Left lung (tissue), 4 donors: ENCODE measurements at regions not wholly inside any gene's neighbourhood (a gene's known extent, or its start where the extent isn't known, plus 50 kb on each side); places are given as distances from the start of the nearest gene placed in this dataset.

Source experiments
- ATAC-seq: fragments of 200-7000 bp; cut with Tn5 transposase; one replicate; pipeline ENCODE4 v1.9.1; 2020; ENCODE audit warnings: moderate library complexity
- DNase-seq, 4 donors: peaks; one replicate each; pipeline ENCODE4 v3.0.0-alpha.2; 2013 to 2020
- H3K27ac ChIP-seq, 2 donors: fragments of 200-600 bp; sonication (generic) in 1 of 2; one replicate each; pipeline versions ENCODE4 v1.5.0 to v1.8.0; 2020 to 2021
- H3K27me3 ChIP-seq, 2 donors: fragments of 200-600 bp; sonication (generic) in 1 of 2; one replicate each; pipeline versions ENCODE4 v1.5.0 to v1.8.0; 2020 to 2021
- H3K36me3 ChIP-seq, 2 donors: fragments of 200-600 bp; sonication (generic) in 1 of 2; one replicate each; pipeline versions ENCODE4 v1.5.0 to v1.8.0; 2020 to 2021
- H3K4me1 ChIP-seq, 2 donors: fragments of 200-600 bp; one replicate each; pipeline ENCODE4 v1.8.0; 2021
- H3K4me3 ChIP-seq, 2 donors: fragments of 200-600 bp; sonication (generic) in 1 of 2; one replicate each; pipeline versions ENCODE4 v1.5.0 to v1.8.0; 2020 to 2021; ENCODE audit warnings: mild to moderate bottlenecking in 1 of 2
- H3K9me3 ChIP-seq, 2 donors: fragments of 200-600 bp; sonication (generic) in 1 of 2; one replicate each; pipeline versions ENCODE4 v1.5.0 to v1.8.0; 2020 to 2021
- CTCF ChIP-seq, 2 donors: fragments of 200-600 bp; sonication (generic) in 1 of 2; IDR thresholded peaks; one replicate each; pipeline versions ENCODE4 v1.5.0 to v1.8.0; 2021; ENCODE audit warnings: antibody characterized with exemption in 2 of 2
- intact Hi-C, 2 donors: fragments of 100-400 bp; cut with DNase I; formaldehyde crosslinking; loops; one replicate each; pipeline versions ENCODE4 v1.11.2 to v1.14.2; 2022
- donor health status: DM: no; HTN: yes; CAD: no.
- donor health status: DM: no; HTN: no; CAD: no.

DNA sequence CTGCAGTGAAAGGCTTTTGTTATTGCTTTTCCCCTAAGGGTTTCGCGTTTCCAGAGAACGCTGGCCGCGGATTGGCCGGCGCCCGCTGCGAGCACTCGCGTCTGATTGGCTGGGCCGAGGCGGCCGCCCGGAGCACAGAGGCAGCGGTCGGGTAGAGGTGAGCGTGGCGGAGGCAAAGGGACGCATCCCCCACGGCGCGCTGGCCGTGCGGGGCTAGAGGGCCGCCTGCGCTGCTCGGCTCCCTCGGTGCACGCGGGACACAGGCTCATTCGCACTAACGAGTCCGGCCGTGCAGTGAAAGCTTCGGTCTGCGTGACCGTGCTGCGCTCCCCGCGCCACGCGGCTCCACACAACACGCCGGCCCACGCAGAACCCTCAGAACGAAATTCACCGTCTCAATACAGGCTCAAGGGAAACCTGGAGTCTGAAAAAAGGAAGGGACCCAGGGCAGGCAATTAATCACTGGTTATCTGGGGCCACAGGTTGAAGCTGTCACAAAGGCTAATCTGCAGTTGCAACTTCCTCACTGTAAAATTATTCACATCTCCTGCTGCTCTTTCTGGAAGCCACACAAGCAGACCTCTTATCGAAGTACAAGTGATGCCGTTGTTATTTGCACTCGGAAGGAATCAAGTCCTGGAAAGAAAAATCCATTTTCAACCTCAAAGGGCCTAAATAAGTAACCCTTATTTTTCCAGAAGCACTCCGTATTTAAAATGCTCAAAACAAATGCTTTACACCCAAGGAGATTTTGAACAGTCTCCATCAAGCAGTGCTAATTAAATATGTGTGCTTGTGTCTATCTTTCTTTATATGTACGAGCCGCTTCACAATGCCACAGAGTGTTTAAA, 94.6 kb downstream of the ZNF608 start:
- H3K4me1 ChIP-seq: peaks cover 39 to 70% of the 10 kb centered on the region in 2 donors
- H3K4me3 ChIP-seq: peak overlapping the region; percentile 42 to 46
- DNase-seq: peak; percentile 65 to 93 (median 87)
- H3K27me3 ChIP-seq: peaks cover 0 to 74% of the 10 kb centered on the region in 2 donors
- TF ChIP-seq CTCF (IDR thresholded peaks at IDR 0.05): no peak
- intact Hi-C loops: loop anchor here in 1 of 2 donors (5.0 kb wide), 1 partner anchor 90 kb away; no protein-coding TSS in a partner anchor
- peaks cover 0 to 16% of the 10 kb centered on the region in 2 donors for H3K36me3 ChIP-seq
- peak; percentile 84 for ATAC-seq
- H3K9me3 ChIP-seq: no peaks in the 10 kb centered on the region
- peak overlapping the region; percentile 77 to 78 for H3K27ac ChIP-seq

DNA sequence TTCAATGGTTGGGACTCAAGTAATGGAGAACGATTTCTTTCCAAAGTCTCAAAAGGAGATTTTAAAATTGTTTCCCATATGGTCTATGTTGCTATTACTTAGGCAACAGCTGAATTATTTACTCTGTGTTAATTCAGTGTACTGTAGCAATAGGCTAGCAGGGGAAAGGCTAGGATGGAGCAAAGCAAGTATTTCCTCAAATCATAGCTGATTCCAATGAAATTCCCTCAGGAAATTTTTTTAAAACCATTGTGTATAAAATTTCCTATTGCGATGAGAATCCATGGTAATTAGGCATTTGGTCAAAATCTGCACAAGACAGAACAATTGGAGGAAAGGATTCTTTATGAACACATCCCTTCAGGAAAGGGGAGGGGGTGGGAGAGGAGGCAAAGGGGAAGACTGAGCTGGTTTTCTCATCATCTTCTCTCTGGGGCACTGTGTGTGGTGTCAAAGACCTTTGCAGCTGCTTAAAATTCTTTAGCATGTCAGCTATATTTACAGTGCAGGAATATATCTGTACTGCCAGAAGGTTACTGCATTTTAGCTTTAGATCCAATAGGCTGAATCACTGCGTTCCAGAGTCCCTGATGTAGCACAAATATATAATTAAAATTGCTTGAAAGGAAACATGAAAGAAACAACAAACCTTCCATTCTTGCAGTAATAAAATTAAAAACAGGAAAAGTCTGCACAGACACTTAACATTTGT, 95.3 kb downstream of the ZNF608 start:
- DNase-seq (peak in 2 of 4 donors; percentile 71 to 75), ATAC-seq (peak; percentile 2)
- peaks cover 36 to 65% of the 10 kb centered on the region in 2 donors for H3K4me1 ChIP-seq
- intact Hi-C loops: loop anchor here in 1 of 2 donors (5.0 kb wide), 1 partner anchor 91 kb away; no protein-coding TSS in a partner anchor
- peaks cover 0 to 79% of the 10 kb centered on the region in 2 donors for H3K27me3 ChIP-seq
- peak overlapping the region; percentile 42 to 46 for H3K4me3 ChIP-seq
- no peaks in the 10 kb centered on the region for H3K9me3 ChIP-seq
- peaks cover 0 to 17% of the 10 kb centered on the region in 2 donors for H3K36me3 ChIP-seq
- H3K27ac ChIP-seq: peak overlapping the region; percentile 77 to 78
- TF ChIP-seq CTCF (IDR thresholded peaks at IDR 0.05): no peak

GRCh38 chr5:124650147-124650561, 96.3 kb downstream of the ZNF608 start:
- Histone ChIP-seq H3K9me3 (no peaks in the 10 kb centered on the region), H3K4me1 (peaks cover 34 to 56% of the 10 kb centered on the region in 2 donors), H3K4me3 (no peak overlapping the region), H3K27me3 (peaks cover 0 to 77% of the 10 kb centered on the region in 2 donors), H3K27ac (peak overlapping the region; percentile 77 to 78), H3K36me3 (peaks cover 0 to 17% of the 10 kb centered on the region in 2 donors)
- no peak for TF ChIP-seq CTCF (IDR thresholded peaks at IDR 0.05)
- peak; percentile 33 for ATAC-seq
- peak in 1 of 4 donors; percentile 39 for DNase-seq
- intact Hi-C loops: loop anchor here in 1 of 2 donors (5.0 kb wide), 1 partner anchor 92 kb away; no protein-coding TSS in a partner anchor

- ATAC-seq: peak; percentile 68
- peak overlapping the region; percentile 45 to 77 for H3K27ac ChIP-seq
- intact Hi-C loops: loop anchor here in 1 of 2 donors (5.0 kb wide), 1 partner anchor 93 kb away; no protein-coding TSS in a partner anchor
- H3K36me3 ChIP-seq: peaks cover 0 to 17% of the 10 kb centered on the region in 2 donors
- no peak overlapping the region for H3K4me3 ChIP-seq
- H3K4me1 ChIP-seq: peaks cover 34 to 51% of the 10 kb centered on the region in 2 donors
- TF ChIP-seq CTCF (IDR thresholded peaks at IDR 0.05): no peak
- peak; percentile 76 to 92 (median 88) for DNase-seq
- peaks cover 0 to 73% of the 10 kb centered on the region in 2 donors for H3K27me3 ChIP-seq
- H3K9me3 ChIP-seq: no peaks in the 10 kb centered on the region
Measured at GRCh38 chr5:124649491-124650146, 96.8 kb downstream of the ZNF608 start.
